NCI-H774 (cell line): ENCODE measurements at regions not wholly inside any gene's neighbourhood (a gene's known extent, or its start where the extent isn't known, plus 50 kb on each side); places are given as distances from the start of the nearest gene placed in this dataset.

ENCODE experiments used
- DNase-seq: peaks from one replicate; lab custom pipeline; 2025; lab: John Stamatoyannopoulos, UW

GRCh38 chr13:88592105-88592504 is 920.9 kb downstream of the SLITRK5 start:
- no peak for DNase-seq

- DNase-seq: no peak
These were observed 930.8 kb downstream of the SLITRK5 start for GRCh38 chr13:88601949-88602348.

- no peak for DNase-seq
These were observed 931.9 kb downstream of the SLITRK5 start for GRCh38 chr13:88602786-88603777.

- no peak for DNase-seq
These were observed 946.0 kb downstream of the SLITRK5 start for GRCh38 chr13:88617176-88617575.

- no peak for DNase-seq
These were observed 951.3 kb downstream of the SLITRK5 start for GRCh38 chr13:88622362-88622973.

- no peak for DNase-seq
These were observed 952.0 kb downstream of the SLITRK5 start for GRCh38 chr13:88623150-88623549.

- DNase-seq: no peak
These were observed 955.9 kb downstream of the SLITRK5 start for GRCh38 chr13:88627071-88627470.

GRCh38 chr13:88628882-88629281 is 957.7 kb downstream of the SLITRK5 start:
- DNase-seq: no peak

- no peak for DNase-seq
These were observed 966.8 kb downstream of the SLITRK5 start for GRCh38 chr13:88637935-88638334.

- DNase-seq: no peak
These were observed 972.1 kb downstream of the SLITRK5 start for GRCh38 chr13:88643233-88643632.

GRCh38 chr13:88648598-88649373 is 977.6 kb downstream of the SLITRK5 start:
- DNase-seq: no peak

GRCh38 chr13:88649855-88650254 is 978.7 kb downstream of the SLITRK5 start:
- no peak for DNase-seq

- no peak for DNase-seq
These were observed 980.4 kb downstream of the SLITRK5 start for GRCh38 chr13:88651531-88651930.

GRCh38 chr13:88656751-88657150 is 985.6 kb downstream of the SLITRK5 start:
- DNase-seq: no peak

- DNase-seq: no peak
These were observed 999.3 kb downstream of the SLITRK5 start for GRCh38 chr13:88670509-88670908.

GRCh38 chr13:88674841-88675240 is 1003.7 kb downstream of the SLITRK5 start:
- DNase-seq: no peak

GRCh38 chr13:88675347-88675996 is 1004.3 kb downstream of the SLITRK5 start:
- DNase-seq: no peak

GRCh38 chr13:88676016-88676415 is 1004.8 kb downstream of the SLITRK5 start:
- no peak for DNase-seq

GRCh38 chr13:88685459-88685858 is 1014.3 kb downstream of the SLITRK5 start:
- DNase-seq: no peak

- no peak for DNase-seq
These were observed 1030.4 kb downstream of the SLITRK5 start for GRCh38 chr13:88701551-88701950.

- no peak for DNase-seq
These were observed 1033.6 kb downstream of the SLITRK5 start for GRCh38 chr13:88704600-88705275.
